Inflammatory macrophage (primary cell): ENCODE measurements at regions not wholly inside any gene's neighbourhood (a gene's known extent, or its start where the extent isn't known, plus 50 kb on each side); places are given as distances from the start of the nearest gene placed in this dataset.
"Not testable (repeated sequence)": the region's sequence is repeated elsewhere in the genome, so short reads cannot be mapped to it uniquely, and the experiment has no call there.

ENCODE experiments used
- DNase-seq, 2 donors: peaks; one replicate each; pipeline ENCODE4 v3.0.0-alpha.2; 2020 to 2022

DNA sequence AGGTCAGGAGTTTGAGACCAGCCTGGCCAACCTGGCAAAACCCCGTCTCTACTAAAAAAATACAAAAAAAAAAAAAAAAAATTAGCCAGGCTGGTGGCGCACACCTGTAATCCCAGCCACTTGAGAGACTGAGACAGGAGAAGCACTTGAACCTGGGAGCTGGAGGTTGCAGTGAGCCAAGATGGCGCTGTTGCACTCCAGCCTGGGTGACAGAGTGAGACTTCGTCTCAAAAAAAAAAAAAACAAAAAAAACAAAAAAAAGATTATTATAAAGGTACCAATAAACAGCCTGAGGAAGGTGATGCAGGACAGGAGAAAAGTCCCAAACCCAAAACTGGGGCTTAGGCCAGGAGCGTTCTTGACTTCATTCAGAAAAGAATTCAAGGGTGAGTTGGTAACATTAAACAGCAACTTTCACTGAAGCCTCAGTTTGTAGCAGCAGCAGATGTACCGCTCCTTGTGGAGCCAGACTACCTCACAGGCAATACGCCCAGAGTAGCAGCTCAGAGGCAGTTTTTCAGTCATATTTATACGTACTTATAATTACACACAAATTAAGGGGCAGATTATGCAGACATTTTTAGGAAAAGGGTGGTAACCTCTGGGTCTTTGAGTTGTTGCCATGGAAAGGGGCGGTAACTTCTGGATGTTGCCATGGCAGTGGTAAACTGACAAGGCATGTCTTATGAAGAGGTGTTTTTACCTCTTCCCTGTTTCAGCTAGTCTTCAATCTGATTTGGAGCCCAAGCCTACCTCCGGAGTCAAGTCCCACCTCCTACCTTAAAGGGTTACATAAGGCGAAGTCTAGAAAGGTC lies 1596.6 kb upstream of the CELF4 start:
- no peak for DNase-seq

DNA sequence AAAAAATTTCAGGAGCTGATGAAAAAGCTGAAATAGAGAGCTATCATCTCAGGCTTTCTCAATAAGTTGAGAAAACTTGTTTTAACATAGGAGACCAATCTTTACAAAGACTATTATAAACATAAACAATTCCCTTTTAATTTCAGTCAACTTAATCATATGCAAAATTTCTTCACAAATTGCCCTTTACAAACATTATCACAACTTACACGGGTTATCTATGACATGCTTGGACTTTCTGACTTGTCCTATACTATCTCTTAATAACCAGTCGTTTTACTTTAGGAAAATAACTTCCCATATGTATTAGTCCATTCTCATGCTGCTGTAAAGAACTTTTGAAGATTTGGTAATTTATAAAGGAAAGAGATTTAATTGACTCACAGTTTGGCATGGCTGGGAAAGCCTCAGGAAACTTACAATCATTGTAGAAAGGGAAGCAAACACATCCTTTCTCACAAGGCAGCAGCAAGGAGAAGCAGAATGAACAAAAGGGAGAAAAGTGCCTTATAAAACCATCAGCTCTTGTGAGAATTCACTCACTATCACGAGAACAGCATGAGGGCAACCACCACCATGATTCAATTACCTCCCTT lies 1583.7 kb upstream of the CELF4 start:
- DNase-seq: no peak

DNA sequence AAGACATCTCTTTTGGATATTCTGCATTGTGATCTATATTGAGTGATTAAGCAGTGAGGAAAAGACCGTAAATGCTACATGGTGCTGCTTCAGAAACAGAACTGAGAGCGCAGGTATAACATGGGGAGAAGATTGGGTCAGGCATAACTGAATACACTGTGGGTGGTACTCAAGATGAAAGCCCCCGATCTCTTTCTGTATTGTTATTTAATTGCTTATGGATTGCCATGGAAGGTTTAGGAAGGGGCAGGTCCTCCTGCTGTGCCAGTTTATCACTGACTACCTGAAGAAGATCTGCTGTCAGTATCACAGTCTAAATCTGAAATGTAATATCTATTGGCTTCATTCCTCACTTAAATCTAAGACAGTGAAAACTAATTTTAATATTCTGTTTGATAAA lies 1568.7 kb upstream of the CELF4 start:
- no peak for DNase-seq

DNA sequence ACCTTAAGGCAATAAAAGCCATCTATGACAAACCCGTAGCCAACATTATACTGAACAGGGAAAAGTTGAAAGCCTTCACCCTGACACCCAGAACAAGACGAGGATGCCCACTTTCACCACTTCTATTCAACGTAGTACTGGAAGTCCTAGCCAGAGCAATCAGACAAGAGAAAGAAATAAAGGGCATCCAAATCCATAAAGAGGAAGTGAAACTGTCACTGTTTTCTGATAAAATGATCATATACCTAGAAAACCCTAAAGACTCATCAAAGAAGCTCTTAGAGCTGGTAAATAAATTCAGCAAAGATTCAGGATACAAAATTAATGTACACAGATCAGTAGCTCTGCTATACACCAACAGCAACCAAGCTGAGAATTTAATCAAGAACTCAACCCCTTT lies 1561.9 kb upstream of the CELF4 start:
- not testable (repeated sequence) for DNase-seq

DNA sequence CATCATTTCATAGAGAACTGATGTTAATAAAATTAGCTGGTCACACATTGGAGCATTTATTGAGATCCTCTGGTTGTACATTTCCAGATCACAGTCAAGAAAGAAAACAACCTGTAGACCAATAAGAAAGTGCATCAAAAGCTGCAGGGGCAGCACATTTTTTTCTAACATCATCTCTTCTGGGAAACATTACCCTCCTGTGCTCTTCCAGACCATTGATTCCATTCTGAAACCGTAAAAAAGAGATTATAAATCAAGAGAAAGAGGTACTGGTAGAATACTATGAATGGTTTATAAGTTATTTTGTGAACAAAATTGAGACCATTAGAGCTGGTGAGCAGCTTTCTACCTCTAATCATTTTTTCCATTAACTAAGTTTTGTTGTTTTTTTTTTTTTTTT lies 1548.2 kb upstream of the CELF4 start:
- no peak for DNase-seq

DNA sequence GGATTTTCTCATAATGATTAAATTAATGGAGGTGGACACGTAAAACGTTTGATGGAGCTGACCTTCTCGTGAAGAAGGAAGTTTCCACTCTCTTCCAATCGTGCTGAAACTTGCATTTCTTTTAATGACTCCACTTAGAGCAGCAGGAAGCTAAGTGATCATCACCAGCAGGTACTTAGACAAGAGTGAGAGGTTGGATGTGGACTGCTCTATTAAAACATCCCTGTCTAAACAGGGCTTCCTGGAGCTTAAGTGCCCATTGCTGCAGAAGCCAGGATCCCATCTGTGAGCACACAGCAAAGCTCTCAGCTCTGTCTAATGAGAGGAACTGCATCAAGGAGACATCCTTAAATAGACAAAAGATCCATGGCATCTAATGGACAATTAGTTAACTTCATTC lies 1539.5 kb upstream of the CELF4 start:
- DNase-seq: no peak

DNA sequence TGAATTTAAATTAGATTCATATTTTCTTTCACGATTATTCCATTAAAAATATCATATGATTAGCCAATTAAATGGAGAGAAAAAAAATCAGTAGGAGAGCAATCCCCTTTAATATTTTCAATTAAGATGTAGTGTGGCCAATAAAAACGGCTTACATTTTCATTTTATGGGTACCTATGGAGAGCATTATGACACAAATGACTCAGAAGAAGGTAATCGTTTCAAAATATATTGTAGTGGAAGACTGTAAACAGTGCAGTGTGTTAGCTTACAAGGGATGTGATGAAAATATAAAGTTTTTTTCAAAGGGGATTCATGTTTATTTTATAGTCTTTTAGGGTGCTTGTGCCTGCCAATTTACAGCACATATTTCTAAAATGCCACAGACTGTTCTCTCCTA lies 1507.4 kb upstream of the CELF4 start:
- no peak for DNase-seq

DNA sequence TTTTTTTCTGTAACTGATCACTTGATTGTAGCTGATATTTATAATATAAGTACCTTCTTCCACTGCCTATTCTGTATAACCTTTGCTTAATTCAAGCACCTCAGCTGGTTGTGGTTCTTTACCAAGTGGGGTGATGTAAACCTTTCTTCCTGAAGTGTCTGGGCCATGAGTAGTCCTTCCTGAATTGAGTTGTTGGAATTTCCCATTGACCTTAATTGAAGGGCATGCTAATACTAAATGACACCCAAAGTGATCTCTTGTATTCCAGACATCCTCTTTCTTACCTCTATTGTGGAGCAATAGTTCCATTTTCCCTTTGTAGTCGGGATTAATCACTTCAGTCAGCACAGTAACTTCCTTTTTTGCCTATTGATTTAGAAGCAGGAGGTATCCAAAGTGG lies 1496.8 kb upstream of the CELF4 start:
- no peak for DNase-seq

DNA sequence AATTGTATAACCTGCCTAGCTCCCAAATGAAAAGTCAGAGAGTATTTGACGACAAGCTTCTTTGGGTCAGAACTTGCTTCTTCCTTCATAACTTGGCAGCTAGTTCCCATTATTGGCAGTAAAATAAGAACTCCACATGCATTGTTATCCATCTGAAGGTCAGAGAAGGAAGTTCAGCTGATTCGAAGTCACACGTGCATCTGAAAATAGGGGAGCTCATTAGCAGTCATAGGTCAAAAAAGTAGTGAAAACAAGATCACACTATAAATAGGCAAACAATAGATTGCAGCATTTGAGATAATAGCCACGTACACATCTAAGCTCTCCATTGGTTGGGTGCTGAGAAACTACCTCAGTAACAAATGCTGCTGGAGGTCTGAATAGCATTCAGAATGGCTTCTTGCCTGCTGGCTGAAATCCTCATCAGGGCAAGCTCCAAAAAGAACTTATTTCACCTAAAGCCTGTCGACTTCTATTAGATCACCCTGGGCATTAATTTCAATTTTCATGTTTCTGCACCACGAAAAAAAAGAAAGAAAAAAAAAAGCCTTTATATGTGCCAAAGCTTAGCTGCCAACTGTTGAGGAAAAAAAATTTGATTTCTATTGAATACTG lies 1492.9 kb upstream of the CELF4 start:
- no peak for DNase-seq

DNA sequence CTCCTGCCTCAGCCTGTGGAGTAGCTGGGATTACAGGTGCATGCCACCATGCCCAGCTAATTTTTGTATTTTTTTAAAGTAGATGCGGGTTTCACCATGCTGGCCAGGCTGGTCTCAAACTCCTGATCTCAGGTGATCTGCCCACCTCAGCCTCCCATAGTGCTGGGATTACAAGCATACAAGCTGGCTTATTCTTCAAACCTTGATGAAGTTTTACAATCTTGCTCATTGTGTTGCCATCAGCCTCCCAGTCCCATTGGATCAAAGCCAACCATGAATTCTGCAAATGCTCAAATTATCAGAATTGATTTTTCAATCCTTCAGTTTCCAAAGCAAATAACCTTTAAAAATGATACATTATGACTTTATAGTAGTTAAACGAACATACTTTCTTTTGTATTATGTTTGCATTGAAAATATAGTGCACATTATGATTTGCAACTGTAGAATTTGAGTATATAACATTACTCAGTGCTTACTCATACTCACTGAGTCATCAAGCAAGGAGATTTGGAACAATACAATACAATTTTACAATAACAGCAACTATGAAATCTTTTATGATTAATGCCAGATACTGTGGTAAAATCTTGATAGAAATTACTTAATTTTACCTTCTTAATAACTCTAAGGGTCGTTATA lies 1491.9 kb upstream of the CELF4 start:
- no peak for DNase-seq

DNA sequence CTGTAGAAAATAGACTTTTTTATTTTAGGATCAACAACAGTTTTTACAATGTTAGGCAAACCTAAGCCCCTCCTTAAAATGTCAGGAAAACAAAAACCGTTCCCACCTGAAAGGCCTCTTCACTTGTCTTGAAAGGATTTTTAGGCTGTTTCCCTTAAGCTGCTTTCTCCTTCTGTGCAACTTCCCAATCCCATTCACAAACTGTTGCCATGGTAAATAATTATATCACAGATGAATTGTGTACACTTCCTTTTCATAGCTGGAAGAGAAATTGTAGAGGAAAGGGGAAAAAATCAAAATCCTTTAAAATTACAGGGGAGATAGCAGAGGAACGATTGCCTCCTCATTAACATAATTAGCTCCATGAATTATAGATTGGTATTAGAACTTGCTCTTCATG lies 1488.0 kb upstream of the CELF4 start:
- DNase-seq: no peak

DNA sequence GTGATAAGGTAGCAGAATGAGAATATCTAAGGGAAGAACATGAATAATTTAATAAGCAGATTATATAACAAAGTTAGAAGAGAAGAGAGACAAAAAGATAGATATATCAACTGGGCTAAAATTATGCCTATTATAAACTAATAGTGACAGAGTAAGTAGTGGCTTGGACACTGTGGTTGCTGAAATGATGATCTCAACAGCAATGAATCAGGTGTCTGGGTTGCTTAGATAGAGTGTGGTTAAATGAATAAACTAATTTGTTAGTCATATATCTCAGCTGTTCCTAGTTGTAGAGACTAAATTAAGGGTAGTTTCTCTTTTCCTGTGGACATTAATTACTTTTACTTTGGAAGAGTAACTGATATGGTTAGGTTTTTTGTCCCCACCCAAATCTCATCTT lies 1485.4 kb upstream of the CELF4 start:
- DNase-seq: no peak

DNA sequence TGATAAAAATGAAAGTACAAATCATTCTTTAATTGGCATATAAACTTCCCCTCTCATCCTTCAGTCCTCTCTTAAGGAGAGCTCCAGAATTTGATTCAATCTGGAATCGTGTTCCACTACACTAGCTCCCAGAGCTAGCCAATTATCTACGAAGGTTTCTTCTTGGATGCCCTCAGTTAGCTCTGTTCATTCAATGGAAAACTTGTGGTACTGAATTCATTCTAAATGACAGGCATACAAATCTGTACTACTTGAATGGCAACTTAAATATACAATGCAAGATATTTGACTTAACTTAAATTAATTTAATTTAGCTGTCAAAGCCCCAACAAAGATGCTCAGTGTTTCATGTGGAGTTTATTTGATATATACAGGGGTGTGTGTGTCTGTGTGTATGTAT lies 1474.2 kb upstream of the CELF4 start:
- DNase-seq: no peak

DNA sequence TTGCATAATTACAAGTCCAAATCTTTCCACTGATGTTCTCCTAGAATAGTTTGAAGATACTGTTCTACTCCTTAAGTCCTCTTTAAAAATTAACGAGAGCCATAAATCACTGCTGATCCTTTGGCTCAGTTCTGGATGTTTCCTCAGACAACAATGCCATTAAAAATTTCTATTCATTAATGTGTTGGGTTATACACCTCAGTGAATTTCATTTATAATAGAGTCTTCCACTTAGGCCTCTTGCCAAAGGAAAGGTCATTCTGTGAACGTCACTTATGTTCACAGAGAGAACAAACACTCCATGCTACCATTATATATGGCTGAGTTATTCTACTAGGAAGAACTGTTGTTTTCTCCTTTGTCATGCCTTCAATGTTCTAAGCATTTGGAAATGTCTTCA lies 1472.3 kb upstream of the CELF4 start:
- no peak for DNase-seq

DNA sequence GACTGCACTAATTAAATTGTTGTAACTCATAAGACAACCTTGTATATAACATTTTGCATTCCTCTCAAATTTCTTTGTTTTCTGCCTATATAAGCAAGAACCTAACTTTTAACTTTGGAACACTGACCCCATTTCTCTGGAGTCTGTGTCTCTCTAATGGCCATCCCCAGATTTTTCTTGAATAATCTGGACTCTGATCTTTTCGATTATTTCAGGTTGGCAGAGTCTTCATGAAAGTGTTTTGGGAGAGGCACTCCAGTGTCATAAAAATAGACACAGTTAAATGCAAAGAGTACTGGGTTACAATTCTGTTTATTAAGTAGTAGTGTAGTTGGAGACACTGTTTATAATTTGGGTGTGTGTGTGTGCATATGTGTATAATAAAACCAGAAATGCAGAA lies 1467.7 kb upstream of the CELF4 start:
- DNase-seq: no peak

DNA sequence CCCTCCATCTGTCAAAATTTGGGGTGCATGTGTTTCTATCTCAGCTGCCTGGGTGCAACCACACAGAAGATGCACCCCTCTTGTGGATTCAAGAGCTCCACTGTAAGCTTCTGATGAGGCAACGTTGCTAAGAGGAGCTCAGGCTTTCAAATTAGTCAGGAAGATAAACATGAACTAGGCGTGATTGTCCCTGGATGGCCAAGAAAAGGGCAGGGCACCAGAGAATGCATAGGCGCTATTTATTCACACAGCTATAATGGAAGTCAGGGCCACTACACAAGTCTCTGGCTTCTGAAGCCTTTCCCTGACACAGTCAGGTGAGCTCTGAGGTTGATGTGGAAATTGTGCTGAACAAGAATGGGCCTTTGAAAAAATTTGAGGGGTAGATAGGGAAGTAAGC lies 1466.0 kb upstream of the CELF4 start:
- no peak for DNase-seq

DNA sequence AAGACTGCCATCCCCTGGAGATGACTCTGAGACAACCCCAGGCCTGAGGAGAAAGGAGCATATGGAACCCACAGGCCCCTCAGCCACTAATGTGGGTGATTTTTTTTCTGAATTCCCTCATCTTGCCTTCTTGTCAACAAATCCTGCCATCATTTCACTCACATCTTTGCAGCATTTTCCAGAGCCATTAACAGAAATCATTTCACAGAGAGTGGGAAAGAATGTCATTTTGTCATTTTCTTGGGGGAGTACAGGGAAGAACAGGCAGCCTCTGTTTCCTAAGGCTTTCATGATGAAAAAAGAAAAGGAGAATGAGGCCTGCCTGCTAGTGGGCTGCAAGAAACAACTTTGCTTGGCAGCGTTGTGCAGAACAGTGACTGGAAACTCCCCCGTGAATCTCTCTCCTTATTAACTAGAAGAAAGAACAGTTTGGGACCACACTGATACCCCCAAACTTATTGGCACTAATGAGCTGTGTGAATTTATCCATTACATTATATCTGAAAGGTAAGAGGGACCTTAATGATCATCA lies 1464.6 kb upstream of the CELF4 start:
- no peak for DNase-seq

DNA sequence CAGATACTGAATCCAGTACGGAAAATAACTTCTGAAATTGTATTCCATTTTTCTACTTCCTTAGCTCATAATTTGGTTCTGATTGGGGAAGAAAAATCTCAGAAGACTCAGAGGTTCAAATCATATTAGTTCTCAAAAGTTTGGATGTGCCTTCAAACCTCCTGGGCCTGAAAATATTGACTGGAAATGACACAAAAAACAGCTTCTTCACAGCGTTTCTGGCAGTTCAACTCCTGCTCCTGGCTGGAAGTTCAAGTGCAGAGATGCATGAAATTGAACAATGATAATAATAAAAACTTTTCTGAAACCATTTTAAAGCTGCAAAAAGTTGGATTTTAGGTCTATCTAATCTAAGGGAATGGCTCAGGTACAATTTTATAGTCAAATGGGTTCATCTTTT lies 1459.9 kb upstream of the CELF4 start:
- DNase-seq: no peak

DNA sequence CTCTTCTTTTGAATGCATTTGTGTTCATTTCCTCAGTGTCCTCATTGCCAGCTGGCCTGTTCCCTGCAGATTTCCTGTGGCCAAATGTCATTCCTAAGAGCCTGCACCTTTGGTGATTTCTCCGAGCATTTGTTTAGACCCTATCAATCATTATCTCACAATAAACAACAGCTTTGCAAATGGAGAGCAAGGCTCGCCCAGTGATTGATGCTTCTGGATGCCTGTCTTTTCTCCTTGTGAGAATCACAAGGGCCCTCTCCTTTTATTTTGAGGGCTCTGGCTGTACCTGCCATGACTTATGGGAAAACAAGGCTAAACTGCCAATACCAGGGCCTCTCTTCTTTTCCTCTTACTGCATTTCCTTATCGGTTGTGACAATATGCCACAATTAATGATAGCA lies 1454.4 kb upstream of the CELF4 start:
- DNase-seq: no peak

DNA sequence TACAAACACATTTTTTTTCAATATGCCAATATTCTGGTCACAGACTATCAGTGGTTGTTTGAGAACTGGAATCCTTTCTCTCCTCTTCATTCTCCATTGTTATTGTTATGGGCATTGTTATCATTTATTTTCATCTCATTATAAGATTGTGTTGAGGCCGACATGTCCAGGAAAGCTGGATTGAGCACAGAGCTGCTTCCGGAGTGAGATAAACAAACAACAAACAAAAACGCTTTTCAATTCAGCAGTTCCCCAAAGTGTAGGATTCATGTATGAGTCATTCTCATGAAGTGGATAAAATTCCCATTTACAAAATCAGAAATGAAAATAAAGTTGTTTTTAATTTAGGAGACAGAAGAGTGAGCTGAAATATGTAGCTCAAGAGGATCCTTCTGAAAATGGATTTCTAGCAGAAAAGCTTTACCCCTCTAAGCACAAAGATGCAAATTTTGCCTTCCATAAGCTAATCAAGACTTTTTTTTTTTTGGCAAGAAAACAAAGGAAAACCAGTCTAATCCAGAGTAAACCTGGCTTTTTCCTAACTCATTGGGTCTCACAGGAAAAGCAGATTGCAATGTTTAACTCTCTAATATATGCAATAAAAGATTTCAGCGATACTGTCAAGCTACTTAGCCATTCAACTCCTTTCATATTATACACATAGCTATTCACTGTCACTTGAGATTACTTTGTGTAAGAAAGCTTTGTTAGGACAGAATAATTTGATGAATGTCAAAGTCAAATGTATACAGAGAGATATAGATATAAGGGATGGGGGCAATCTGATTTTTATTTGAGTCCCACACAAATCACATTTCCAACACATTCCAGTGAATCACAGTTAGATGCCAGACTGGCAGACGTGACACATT lies 1441.7 kb upstream of the CELF4 start:
- DNase-seq: no peak

DNA sequence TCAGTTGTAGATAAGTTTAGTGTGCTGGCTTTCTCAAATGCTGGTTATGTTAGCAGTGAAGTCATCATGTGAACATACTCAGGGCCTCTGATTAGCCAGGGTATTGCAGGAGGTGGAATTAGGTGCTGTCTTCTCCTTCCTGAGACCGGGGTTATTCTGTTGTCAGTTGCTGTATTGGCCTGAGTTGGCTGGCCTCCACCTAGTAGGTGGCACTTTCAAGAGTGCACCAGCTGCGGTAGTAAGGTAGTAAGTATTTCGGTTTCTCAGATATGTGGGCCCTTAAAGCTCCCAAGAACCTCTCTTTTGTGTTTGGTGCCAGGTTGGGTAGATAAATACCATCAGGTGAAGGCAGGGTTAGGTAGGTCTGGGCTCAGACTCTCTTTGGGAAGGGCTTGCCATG lies 1430.5 kb upstream of the CELF4 start:
- DNase-seq: no peak

DNA sequence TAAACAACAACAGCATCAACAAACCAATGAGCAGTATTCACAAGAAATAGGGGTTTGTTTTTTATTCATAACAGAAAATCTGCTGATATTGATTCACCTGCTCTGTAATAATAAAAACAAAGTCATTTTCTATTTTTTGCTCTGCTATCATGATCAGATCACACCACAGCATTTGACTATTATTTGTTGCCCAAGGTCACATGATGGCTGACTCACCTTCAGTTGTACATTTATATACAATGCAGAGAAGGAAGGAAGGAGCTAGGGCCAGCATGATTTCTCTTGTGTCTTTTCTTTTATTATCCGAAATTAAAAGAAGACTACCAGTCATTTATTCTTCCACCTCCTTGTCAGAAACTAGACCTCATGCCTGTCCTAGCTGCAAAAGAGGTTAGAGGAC lies 1427.7 kb upstream of the CELF4 start:
- DNase-seq: no peak

DNA sequence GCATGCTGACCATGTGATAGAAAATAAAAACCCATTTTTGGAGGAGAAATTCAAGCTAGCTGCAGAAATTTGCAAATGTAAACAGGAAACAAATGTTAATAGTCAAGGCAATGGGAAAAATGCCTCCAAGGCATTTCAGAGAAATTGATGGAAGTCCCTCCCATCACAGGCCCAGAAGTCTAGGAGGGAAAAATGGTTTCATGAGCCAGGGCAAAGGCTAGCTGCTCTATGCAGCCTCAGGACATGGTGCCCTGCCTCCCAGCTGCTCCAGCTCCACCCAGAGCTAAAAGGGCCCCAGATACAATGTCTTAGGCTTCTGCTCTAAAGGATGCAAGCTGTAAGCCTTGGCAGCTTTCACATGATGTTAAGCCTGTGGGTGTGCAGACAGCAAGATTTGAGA lies 1419.4 kb upstream of the CELF4 start:
- no peak for DNase-seq
